D341Med (cell line): ENCODE measurements at regions not wholly inside any gene's neighbourhood (a gene's known extent, or its start where the extent isn't known, plus 50 kb on each side); places are given as distances from the start of the nearest gene placed in this dataset.

ENCODE experiments used
- DNase-seq: peaks from one replicate; pipeline ENCODE4 v3.0.0; 2012; ENCODE audit warnings: low spot score

- no peak for DNase-seq
Observed at GRCh38 chr9:97747201-97747965, 50.2 kb upstream of the XPA start.

- no peak for DNase-seq
Observed at GRCh38 chr9:97748525-97748924, 51.4 kb upstream of the XPA start.

- DNase-seq: no peak
Observed at GRCh38 chr9:97749928-97750327, 52.8 kb upstream of the XPA start.

GRCh38 chr9:97751531-97751930, 54.4 kb upstream of the XPA start:
- no peak for DNase-seq

GRCh38 chr9:97752274-97752673, 55.1 kb upstream of the XPA start:
- DNase-seq: no peak

- no peak for DNase-seq
Observed at GRCh38 chr9:97753364-97753763, 56.2 kb upstream of the XPA start.

GRCh38 chr9:97753975-97754374, 56.8 kb upstream of the XPA start:
- no peak for DNase-seq

- no peak for DNase-seq
Observed at GRCh38 chr9:97755618-97756267, 58.6 kb upstream of the XPA start.

GRCh38 chr9:97756991-97757390, 59.9 kb upstream of the XPA start:
- DNase-seq: no peak

GRCh38 chr9:97758334-97758916, 61.3 kb upstream of the XPA start:
- no peak for DNase-seq

GRCh38 chr9:97759581-97760288, 62.6 kb upstream of the XPA start:
- DNase-seq: no peak

GRCh38 chr9:97761056-97761598, 64.0 kb upstream of the XPA start:
- DNase-seq: no peak

GRCh38 chr9:97761879-97762278, 64.7 kb upstream of the XPA start:
- no peak for DNase-seq

- DNase-seq: no peak
Observed at GRCh38 chr9:97763874-97764273, 66.7 kb upstream of the XPA start.

- no peak for DNase-seq
Observed at GRCh38 chr9:97766092-97766491, 69.0 kb upstream of the XPA start.

- DNase-seq: no peak
Observed at GRCh38 chr9:97766610-97767009, 69.5 kb upstream of the XPA start.

- DNase-seq: no peak
Observed at GRCh38 chr9:97767891-97768290, 70.8 kb upstream of the XPA start.

GRCh38 chr9:97768746-97769145, 71.6 kb upstream of the XPA start:
- no peak for DNase-seq

- DNase-seq: no peak
Observed at GRCh38 chr9:97769208-97769607, 72.1 kb upstream of the XPA start.

GRCh38 chr9:97770808-97771372, 73.8 kb upstream of the XPA start:
- no peak for DNase-seq

GRCh38 chr9:97771641-97772040, 74.5 kb upstream of the XPA start:
- DNase-seq: no peak

- no peak for DNase-seq
Observed at GRCh38 chr9:97772145-97772544, 75.0 kb upstream of the XPA start.
